ENCODE measurements at regions not wholly inside any gene's neighbourhood (a gene's known extent, or its start where the extent isn't known, plus 50 kb on each side); places are given as distances from the start of the nearest gene placed in this dataset.
"Not testable (repeated sequence)": the region's sequence is repeated elsewhere in the genome, so short reads cannot be mapped to it uniquely, and the experiment has no call there.

- Histone ChIP-seq H3K27ac (no peak overlapping the region), H3K4me3 (no peak overlapping the region)
- no peak for DNase-seq (ENCODE audit: low spot score)
- no peak for TF ChIP-seq CTCF (IDR thresholded peaks at IDR 0.05)
Observed at GRCh38 chr12:127606476-127607015, 660.4 kb upstream of the TMEM132C start.

- no peak for TF ChIP-seq CTCF (IDR thresholded peaks at IDR 0.05)
Observed at GRCh38 chr12:127607146-127607725, 659.7 kb upstream of the TMEM132C start.

GRCh38 chr12:127608359-127608758 is 658.6 kb upstream of the TMEM132C start:
- not testable (repeated sequence) for H3K4me3 ChIP-seq; H3K27ac ChIP-seq; DNase-seq (ENCODE audit: low spot score)

More at GRCh38 chr12:127607146-127607725, 659.7 kb upstream of the TMEM132C start:
- DNase-seq (ENCODE audit: low spot score): no peak
- Histone ChIP-seq H3K27ac (no peak overlapping the region), H3K4me3 (no peak overlapping the region)

GRCh38 chr12:127613056-127613455 is 653.9 kb upstream of the TMEM132C start:
- Histone ChIP-seq H3K4me3 (no peak overlapping the region), H3K27ac (peak overlapping the region; percentile 27 to 46)
- no peak for TF ChIP-seq CTCF (IDR thresholded peaks at IDR 0.05)
- no peak for DNase-seq (ENCODE audit: low spot score)

- no peak for TF ChIP-seq CTCF (IDR thresholded peaks at IDR 0.05)
- no peak for DNase-seq (ENCODE audit: low spot score)
- H3K4me3 ChIP-seq: no peak overlapping the region
- no peak overlapping the region for H3K27ac ChIP-seq
Observed at GRCh38 chr12:127619869-127620734, 646.9 kb upstream of the TMEM132C start.

GRCh38 chr12:127620735-127621355 is 646.1 kb upstream of the TMEM132C start:
- Histone ChIP-seq H3K27ac (no peak overlapping the region), H3K4me3 (no peak overlapping the region)
- no peak for DNase-seq (ENCODE audit: low spot score)
- TF ChIP-seq CTCF (IDR thresholded peaks at IDR 0.05): no peak

- H3K4me3 ChIP-seq: no peak overlapping the region
- DNase-seq (ENCODE audit: low spot score): no peak
- H3K27ac ChIP-seq: no peak overlapping the region
- no peak for TF ChIP-seq CTCF (IDR thresholded peaks at IDR 0.05)
Observed at GRCh38 chr12:127621366-127621765, 645.6 kb upstream of the TMEM132C start.

Measured in coronary artery (tissue), 2 donors.